H1 (cell line): ENCODE measurements at regions not wholly inside any gene's neighbourhood (a gene's known extent, or its start where the extent isn't known, plus 50 kb on each side); places are given as distances from the start of the nearest gene placed in this dataset.

Experiments used
- CTCF ChIA-PET: fragments of 300-600 bp; sonication (Branson Sonifier 250); formaldehyde crosslinking; loops from one replicate; lab custom pipeline; 2021; ENCODE audit not compliant: partially characterized antibody; lab: Charles Lee
- POLR2A ChIA-PET: fragments of 300-600 bp; sonication (Branson Sonifier 250); formaldehyde crosslinking; loops from one replicate; lab custom pipeline; 2021; ENCODE audit warnings: inconsistent platforms; ENCODE audit not compliant: partially characterized antibody; lab: Charles Lee
- DNase-seq, 2 experiments: peaks; one replicate each; pipeline versions ENCODE4 v3.0.0 to v3.0.0-alpha.2; 2010 to 2022; ENCODE audit warnings: low spot score in 2 of 2, low read depth in 1 of 2, mixed read lengths in 1 of 2
- FAIRE-seq: peaks from 2 replicates; lab custom pipeline; 2011; peaks lifted over from hg19 to GRCh38; lab: Jason Lieb, UNC
- H2AFZ ChIP-seq: 2 replicates; pipeline ENCODE4 v1.8.1; 2012; ENCODE audit warnings: low read length, inconsistent platforms
- H2AK5ac ChIP-seq: 2 replicates; pipeline ENCODE4 v1.6.1; 2013; ENCODE audit warnings: low read depth, low read length
- H2BK120ac ChIP-seq: replicated peaks from 2 replicates; pipeline ENCODE3; 2013; ENCODE audit warnings: low read depth, low read length, inconsistent platforms
- H2BK12ac ChIP-seq: 2 replicates; pipeline ENCODE4 v1.6.1; 2013; ENCODE audit warnings: low read depth, low read length
- H2BK15ac ChIP-seq: 2 replicates; pipeline ENCODE4 v1.6.1; 2013; ENCODE audit warnings: low read length
- H2BK20ac ChIP-seq: 2 replicates; pipeline ENCODE4 v1.6.1; 2013; ENCODE audit warnings: low read length
- H2BK5ac ChIP-seq: 2 replicates; pipeline ENCODE4 v1.6.1; 2013; ENCODE audit warnings: low read depth, low read length
- H3K14ac ChIP-seq: 2 replicates; pipeline ENCODE4 v1.6.1; 2013; ENCODE audit warnings: inconsistent platforms; ENCODE audit not compliant: insufficient read length
- H3K18ac ChIP-seq: 2 replicates; pipeline ENCODE4 v1.6.1; 2013; ENCODE audit warnings: low read length; ENCODE audit errors: extremely low read depth
- H3K23ac ChIP-seq: 2 replicates; pipeline ENCODE4 v1.6.1; 2013; ENCODE audit warnings: inconsistent platforms; ENCODE audit not compliant: insufficient read length
- H3K23me2 ChIP-seq: 2 replicates; pipeline ENCODE4 v1.6.1; 2013; ENCODE audit warnings: low read depth, low read length
- H3K27ac ChIP-seq: 2 replicates; pipeline ENCODE4 v1.6.1; 2011; ENCODE audit warnings: low read depth, low read length, inconsistent platforms
- H3K27me3 ChIP-seq, 4 experiments: replicated peaks in 1 of 4; 1 replicate in 1 of 4; 2 replicates in 3 of 4; pipeline versions ENCODE4 v1.6.1 to v1.8.1; 2011 to 2013; ENCODE audit warnings: low read length in 3 of 4, mild to moderate bottlenecking in 3 of 4, inconsistent platforms in 2 of 4, mixed read lengths in 2 of 4, moderate library complexity in 1 of 4; ENCODE audit not compliant: control insufficient read depth in 3 of 4, insufficient read depth in 3 of 4; ENCODE audit errors: extremely low read depth in 1 of 4
- H3K36me3 ChIP-seq, 4 experiments: 2 replicates each; pipeline versions ENCODE4 v1.6.1 to v1.8.1; 2011 to 2013; ENCODE audit warnings: mild to moderate bottlenecking in 4 of 4, low read length in 3 of 4, moderate library complexity in 2 of 4, control low read depth in 1 of 4, inconsistent platforms in 1 of 4; ENCODE audit not compliant: insufficient read depth in 4 of 4, control insufficient read depth in 2 of 4
- H3K4ac ChIP-seq: replicated peaks from 2 replicates; pipeline ENCODE3; 2013; ENCODE audit warnings: low read length, low read depth, mixed read lengths, inconsistent platforms; ENCODE audit not compliant: insufficient read length
- H3K4me1 ChIP-seq, 4 experiments: replicated peaks in 1 of 4; 1 replicate in 1 of 4; 2 replicates in 3 of 4; pipeline versions ENCODE4 v1.6.1 to v1.8.1; 2011 to 2013; ENCODE audit warnings: low read length in 3 of 4, inconsistent platforms in 2 of 4, mixed read lengths in 1 of 4; ENCODE audit not compliant: insufficient read depth in 4 of 4, control insufficient read depth in 3 of 4
- H3K4me2 ChIP-seq, 2 experiments: 2 replicates each; pipeline versions ENCODE4 v1.6.1 to v1.8.1; 2011 to 2013; ENCODE audit warnings: low read depth in 2 of 2, low read length in 2 of 2, control low read depth in 1 of 2, inconsistent platforms in 1 of 2, mild to moderate bottlenecking in 1 of 2; ENCODE audit not compliant: insufficient read depth in 1 of 2
- H3K4me3 ChIP-seq, 4 experiments: fragments of 200-600, 300-600 bp in 1 of 4; sonication (generic), shearing (Covaris generic), sonication (Bioruptor Twin) in 1 of 4; 2 replicates each; pipeline versions ENCODE4 v1.5.1 to v1.8.1; 2011 to 2016; ENCODE audit warnings: low read length in 4 of 4, low read depth in 3 of 4, control low read depth in 2 of 4, inconsistent platforms in 2 of 4, mild to moderate bottlenecking in 2 of 4, mixed read lengths in 1 of 4, moderate library complexity in 1 of 4; ENCODE audit not compliant: insufficient read depth in 2 of 4; ENCODE audit errors: extremely low read depth in 1 of 4
- H3K56ac ChIP-seq: replicated peaks from 2 replicates; pipeline ENCODE3; 2013; ENCODE audit warnings: low read depth, mild to moderate bottlenecking, mixed read lengths, low read length, inconsistent platforms; ENCODE audit not compliant: insufficient read length
- H3K79me1 ChIP-seq: 2 replicates; pipeline ENCODE4 v1.6.1; 2013; ENCODE audit warnings: low read depth, low read length, control low read depth
- H3K79me2 ChIP-seq, 2 experiments: 2 replicates each; pipeline versions ENCODE4 v1.6.1 to v1.8.1; 2012 to 2013; ENCODE audit warnings: low read length in 2 of 2, mild to moderate bottlenecking in 2 of 2, inconsistent platforms in 1 of 2; ENCODE audit not compliant: insufficient read depth in 2 of 2, control insufficient read depth in 1 of 2
- H3K9ac ChIP-seq, 4 experiments: replicated peaks in 1 of 4; 1 replicate in 1 of 4; 2 replicates in 3 of 4; pipeline versions ENCODE4 v1.6.1 to v1.8.1; 2011 to 2013; ENCODE audit warnings: low read depth in 3 of 4, low read length in 3 of 4, control low read depth in 2 of 4, mild to moderate bottlenecking in 2 of 4, moderate library complexity in 2 of 4, inconsistent platforms in 1 of 4; ENCODE audit errors: extremely low read depth in 1 of 4
- H3K9me3 ChIP-seq, 2 experiments: 2 replicates each; pipeline versions ENCODE4 v1.6.1 to v1.8.1; 2012 to 2013; ENCODE audit warnings: mild to moderate bottlenecking in 2 of 2, moderate library complexity in 2 of 2, control low read depth in 1 of 2, inconsistent platforms in 1 of 2, low read depth in 1 of 2, low read length in 1 of 2, mixed read lengths in 1 of 2; ENCODE audit not compliant: insufficient read depth in 2 of 2
- H4K20me1 ChIP-seq, 2 experiments: replicated peaks in 1 of 2; 2 replicates each; pipeline versions ENCODE3 to v1.8.1; 2011 to 2013; ENCODE audit warnings: inconsistent platforms in 2 of 2, low read length in 2 of 2, mild to moderate bottlenecking in 1 of 2; ENCODE audit not compliant: insufficient read depth in 2 of 2, control insufficient read depth in 1 of 2
- H4K5ac ChIP-seq: 2 replicates; pipeline ENCODE4 v1.6.1; 2013; ENCODE audit warnings: low read length, low read depth, mixed read lengths, inconsistent platforms; ENCODE audit not compliant: insufficient read length
- H4K8ac ChIP-seq: 2 replicates; pipeline ENCODE4 v1.8.0; 2013; ENCODE audit warnings: mild to moderate bottlenecking, moderate library complexity, low read length, inconsistent platforms; ENCODE audit not compliant: insufficient read depth; ENCODE audit errors: extremely low read depth
- H4K91ac ChIP-seq: replicated peaks from 2 replicates; pipeline ENCODE3; 2013; ENCODE audit warnings: low read length, mixed read lengths, inconsistent platforms; ENCODE audit not compliant: insufficient read length
- BCL11A ChIP-seq, 2 experiments: IDR thresholded peaks; one replicate each; pipeline ENCODE4 v1.6.1; 2011; ENCODE audit warnings: low read depth in 2 of 2, low read length in 2 of 2, mild to moderate bottlenecking in 2 of 2
- CBX8 ChIP-seq: fragments of 300-800, 300-1000 bp; sonication (generic); IDR thresholded peaks from 2 replicates; pipeline ENCODE4 v1.7.1; 2016; ENCODE audit warnings: low read depth, low read length, borderline replicate concordance
- CHD2 ChIP-seq: IDR thresholded peaks from 2 replicates; pipeline ENCODE4 v1.6.1; 2012; ENCODE audit warnings: low read length, improper control_type of control experiment
- CTBP2 ChIP-seq: IDR thresholded peaks from 2 replicates; pipeline ENCODE4 v1.7.0; 2011; ENCODE audit warnings: borderline replicate concordance, mild to moderate bottlenecking, moderate library complexity, mixed read lengths, low read length; ENCODE audit not compliant: insufficient read depth, insufficient read length
- MAFK ChIP-seq: IDR thresholded peaks from 2 replicates; pipeline ENCODE4 v1.6.1; 2012; ENCODE audit warnings: low read depth, mild to moderate bottlenecking, improper control_type of control experiment, low read length
- NANOG ChIP-seq: IDR thresholded peaks from 2 replicates; pipeline ENCODE4 v1.6.1; 2011; ENCODE audit warnings: low read length, low read depth, mild to moderate bottlenecking, inconsistent platforms; ENCODE audit not compliant: insufficient read depth, poor library complexity, severe bottlenecking
- RAD21 ChIP-seq, 2 experiments: IDR thresholded peaks in 1 of 2; conservative IDR thresholded peaks in 1 of 2; 2 replicates each; pipeline ENCODE4 v1.6.1; 2011; ENCODE audit warnings: low read depth in 2 of 2, low read length in 2 of 2, improper control_type of control experiment in 1 of 2, inconsistent platforms in 1 of 2, mild to moderate bottlenecking in 1 of 2, moderate library complexity in 1 of 2
- SIN3A ChIP-seq, 2 experiments: IDR thresholded peaks in 1 of 2; conservative IDR thresholded peaks in 1 of 2; 2 replicates each; pipeline ENCODE4 v1.6.1; 2011 to 2012; ENCODE audit warnings: low read length in 2 of 2, improper control_type of control experiment in 1 of 2, low read depth in 1 of 2, mild to moderate bottlenecking in 1 of 2
- SIX5 ChIP-seq: IDR thresholded peaks from 2 replicates; pipeline ENCODE4 v1.6.1; 2011; ENCODE audit warnings: mild to moderate bottlenecking, low read depth, low read length
- SRF ChIP-seq: IDR thresholded peaks from 2 replicates; pipeline ENCODE4 v1.6.1; 2011; ENCODE audit warnings: mild to moderate bottlenecking, low read depth, low read length, moderate library complexity
- TEAD4 ChIP-seq: IDR thresholded peaks from 2 replicates; pipeline ENCODE4 v1.6.1; 2012; ENCODE audit warnings: low read depth, low read length, inconsistent platforms, mixed read lengths
- WGBS, 2 experiments: shearing (Covaris generic) in 1 of 2; methylation state at CpG; one replicate each; pipeline versions ENCODE4 v1.1.6 to v1.1.7; 2013 to 2015; ENCODE audit warnings: low lambda C conversion rate in 2 of 2, mixed read lengths in 2 of 2, inconsistent platforms in 1 of 2, low coverage in 1 of 2, missing lambda C conversion rate in 1 of 2; ENCODE audit not compliant: insufficient replicate concordance in 2 of 2, insufficient coverage in 1 of 2, insufficient read length in 1 of 2; ENCODE audit errors: extremely low coverage in 1 of 2, missing lambda C conversion rate in 1 of 2; 5-methylcytosine and 5-hydroxymethylcytosine counted together

- Histone ChIP-seq H3K4me3 (no peak overlapping the region), H3K4me1 (no peaks in the 10 kb centered on the region; a peak in 1 of 7 replicates), H3K56ac (no peak overlapping the region), H3K9me3 (no peaks in the 10 kb centered on the region), H2BK120ac (no peak overlapping the region), H2BK20ac (no peak overlapping the region), H2AK5ac (no peak overlapping the region), H3K18ac (no peak overlapping the region), H3K27me3 (no peaks in the 10 kb centered on the region), H3K4me2 (no peak overlapping the region), H3K79me2 (no peaks in the 10 kb centered on the region), H4K8ac (no peak overlapping the region), H4K5ac (no peak overlapping the region), H3K14ac (no peak overlapping the region), H2BK5ac (no peak overlapping the region), H2BK12ac (no peak overlapping the region), H3K79me1 (no peaks in the 10 kb centered on the region), H3K23ac (no peak overlapping the region), H3K4ac (no peak overlapping the region), H3K36me3 (no peaks in the 10 kb centered on the region), H4K91ac (no peak overlapping the region), H3K27ac (no peak overlapping the region), H2BK15ac (no peak overlapping the region), H2AFZ (peak overlapping the region; percentile 88; the same call in 1 of the 2 replicates), H4K20me1 (no peaks in the 10 kb centered on the region), H3K9ac (no peak overlapping the region), H3K23me2 (no peaks in the 10 kb centered on the region)
- no peak for DNase-seq
- CTCF ChIA-PET: interaction anchor here (0.5 to 1.9 kb wide), 3 partner anchors 24 to 180 kb away, joined by 3 to 4 read pairs (median 4); no protein-coding TSS in a partner anchor
- TF ChIP-seq CBX8 (no peak), CTBP2 (no peak), SIX5 (no peak), NANOG (no peak), CHD2 (no peak), SRF (no peak), TEAD4 (no peak), SIN3A (conservative IDR thresholded peaks at IDR 0.05 in 1 of 2, IDR thresholded peaks at IDR 0.05 in 1 of 2; ENCODE audit: low read depth in 1 of 2, low read length in 2 of 2) (no peak), RAD21 (IDR thresholded peaks at IDR 0.05 in 1 of 2, conservative IDR thresholded peaks at IDR 0.05 in 1 of 2; ENCODE audit: low read depth in 2 of 2, low read length in 2 of 2) (no peak), MAFK (no peak), BCL11A (IDR thresholded peaks at IDR 0.05; ENCODE audit: low read depth in 2 of 2, low read length in 2 of 2) (no peak)
- FAIRE-seq: no peak
- 93% methylated on average over 4 of the region's 5 CpGs; no CpG with 5 or more reads in 1 of the 2 experiments for WGBS, 2 experiments
- POLR2A ChIA-PET: interaction anchor here (1.1 kb wide), 1 partner anchor 14 kb away, joined by 3 read pairs; no protein-coding TSS in a partner anchor
Measured at GRCh38 chr4:127425851-127426250, 206.9 kb upstream of the INTU start.
